HepG2 (cell line): ENCODE measurements at regions not wholly inside any gene's neighbourhood (a gene's known extent, or its start where the extent isn't known, plus 50 kb on each side); places are given as distances from the start of the nearest gene placed in this dataset.

ENCODE experiments used
- ATF7 ChIP-seq, 2 experiments: fragments of 450-650 bp in 1 of 2; sonication (generic) in 1 of 2; formaldehyde crosslinking in 1 of 2; IDR thresholded peaks; 2 replicates each; pipeline versions ENCODE4 v1.4.0 to v1.6.1; 2016 to 2020; ENCODE audit warnings: antibody characterized with exemption in 1 of 2, mild to moderate bottlenecking in 1 of 2, missing genetic modification reagents in 1 of 2
- DNMT1 ChIP-seq: sonication (generic); formaldehyde crosslinking; IDR thresholded peaks from 2 replicates; pipeline ENCODE4 v1.5.1; 2020; ENCODE audit warnings: mild to moderate bottlenecking, missing genetic modification reagents
- JUN ChIP-seq: sonication (generic); formaldehyde crosslinking; IDR thresholded peaks from 2 replicates; pipeline ENCODE4 v1.4.0; 2020; ENCODE audit warnings: mild to moderate bottlenecking, missing genetic modification reagents
- KDM5A ChIP-seq: fragments of 200-600 bp; sonication (generic); IDR thresholded peaks from 2 replicates; pipeline ENCODE4 v1.7.0; 2018; ENCODE audit warnings: antibody characterized with exemption, mild to moderate bottlenecking, low read length, borderline replicate concordance
- MAFF ChIP-seq: IDR thresholded peaks from 2 replicates; pipeline ENCODE4 v1.6.1; 2011; ENCODE audit warnings: low read depth, low read length, improper control_type of control experiment
- MXD1 ChIP-seq: sonication (generic); formaldehyde crosslinking; IDR thresholded peaks from 2 replicates; pipeline ENCODE4 v1.4.0; 2020; ENCODE audit warnings: mild to moderate bottlenecking, missing genetic modification reagents
- NR2F6 ChIP-seq, 2 experiments: IDR thresholded peaks; 2 replicates each; pipeline ENCODE4 v1.6.1; 2016; ENCODE audit warnings: antibody characterized with exemption in 1 of 2, mild to moderate bottlenecking in 1 of 2
- PHF21A ChIP-seq: sonication (generic); formaldehyde crosslinking; IDR thresholded peaks from 2 replicates; pipeline ENCODE4 v1.5.0; 2020; ENCODE audit warnings: mild to moderate bottlenecking, missing genetic modification reagents
- PHF8 ChIP-seq: sonication (generic); formaldehyde crosslinking; IDR thresholded peaks from 2 replicates; pipeline ENCODE4 v1.5.0; 2020; ENCODE audit warnings: missing genetic modification reagents
- POLR2A ChIP-seq, 2 experiments: IDR thresholded peaks; 2 replicates each; pipeline ENCODE4 v1.6.1; 2011; ENCODE audit warnings: low read depth in 2 of 2, low read length in 2 of 2, mild to moderate bottlenecking in 1 of 2, moderate library complexity in 1 of 2; ENCODE audit not compliant: insufficient read depth in 1 of 2
- RAD51 ChIP-seq: fragments of 450-650 bp; IDR thresholded peaks from 2 replicates; pipeline ENCODE4 v1.6.1; 2016; ENCODE audit warnings: borderline replicate concordance
- ZC3H4 ChIP-seq: sonication (generic); formaldehyde crosslinking; IDR thresholded peaks from 2 replicates; pipeline ENCODE4 v1.4.0; 2020; ENCODE audit warnings: missing genetic modification reagents, borderline replicate concordance
- ZFAT ChIP-seq: sonication (generic); formaldehyde crosslinking; conservative IDR thresholded peaks from 2 replicates; pipeline ENCODE4 v1.8.1; 2023; ENCODE audit warnings: missing genetic modification reagents, inconsistent platforms

- TF ChIP-seq PHF8 (CRISPR knock-in tag) (no peak), ZC3H4 (CRISPR knock-in tag) (no peak), KDM5A (no peak), DNMT1 (no peak), MAFF (no peak), POLR2A (IDR thresholded peaks at IDR 0.05; ENCODE audit: insufficient read depth in 1 of 2, low read depth in 2 of 2, low read length in 2 of 2) (no peak), RAD51 (no peak), JUN (CRISPR knock-in tag) (no peak), ZFAT (CRISPR knock-in tag) (no peak), PHF21A (no peak), ATF7 (IDR thresholded peaks at IDR 0.05) (no peak), ATF7 (CRISPR knock-in tag; IDR thresholded peaks at IDR 0.05) (no peak), NR2F6 (IDR thresholded peaks at IDR 0.05) (no peak), NR2F6 (CRISPR knock-in tag; IDR thresholded peaks at IDR 0.05) (no peak), MXD1 (no peak)
Observed at GRCh38 chrX:127726227-127726626, 326.0 kb downstream of the ACTRT1 start.
